Activated naive CD8-positive, alpha-beta T cell treated with anti-CD3 and anti-CD28 coated beads, Interleukin-2, amount 10 ng/mL, durations not matched to agents 7 days and 5 days (primary cell): ENCODE measurements at regions not wholly inside any gene's neighbourhood (a gene's known extent, or its start where the extent isn't known, plus 50 kb on each side); places are given as distances from the start of the nearest gene placed in this dataset.

Source experiments
- ATAC-seq: fragments of 150-1000 bp; cut with Tn5 transposase; one replicate; pipeline ENCODE4 v1.10.0; 2021; ENCODE audit warnings: low read depth, moderate library complexity
- POLR2A ChIA-PET: fragments of 350-600 bp; sonication (Branson Sonifier 250); formaldehyde crosslinking; loops from one replicate; lab custom pipeline; 2021; ENCODE audit warnings: antibody characterized with exemption; lab: Charles Lee
- DNase-seq: peaks from one replicate; pipeline ENCODE4 v3.0.0; 2021
- H3K27ac Mint-ChIP-seq: one replicate; pipeline ENCODE4 v1.8.0; 2022; ENCODE audit warnings: mild to moderate bottlenecking, mixed read lengths
- H3K27me3 Mint-ChIP-seq: one replicate; pipeline ENCODE4 v1.8.0; 2022; ENCODE audit warnings: mild to moderate bottlenecking, moderate library complexity, mixed read lengths
- H3K36me3 Mint-ChIP-seq: one replicate; pipeline ENCODE4 v1.8.0; 2021; ENCODE audit warnings: mild to moderate bottlenecking, mixed read lengths
- H3K4me1 Mint-ChIP-seq: one replicate; pipeline ENCODE4 v1.8.0; 2021; ENCODE audit warnings: mixed read lengths
- H3K4me3 Mint-ChIP-seq: one replicate; pipeline ENCODE4 v1.8.0; 2022; ENCODE audit warnings: mild to moderate bottlenecking, moderate library complexity, mixed read lengths
- H3K9me3 Mint-ChIP-seq: one replicate; pipeline ENCODE4 v1.8.0; 2021; ENCODE audit warnings: mixed read lengths

- Mint-ChIP-seq H3K27ac (no peak overlapping the region), H3K9me3 (peaks cover 3% of the 10 kb centered on the region), H3K36me3 (no peaks in the 10 kb centered on the region), H3K4me3 (no peak overlapping the region), H3K27me3 (peaks cover 1% of the 10 kb centered on the region), H3K4me1 (no peaks in the 10 kb centered on the region)
- POLR2A ChIA-PET: no interaction called here
- DNase-seq (no peak), ATAC-seq (no peak)
Observed at GRCh38 chr1:58353168-58353567, 193.4 kb downstream of the OMA1 start.

- POLR2A ChIA-PET: no interaction called here
- ATAC-seq (no peak), DNase-seq (no peak)
- Mint-ChIP-seq H3K4me1 (no peaks in the 10 kb centered on the region), H3K9me3 (peaks cover 3% of the 10 kb centered on the region), H3K27me3 (peaks cover 1% of the 10 kb centered on the region), H3K4me3 (no peak overlapping the region), H3K36me3 (no peaks in the 10 kb centered on the region), H3K27ac (no peak overlapping the region)
Observed at GRCh38 chr1:58352476-58353092, 193.9 kb downstream of the OMA1 start.

GRCh38 chr1:58346036-58346355 is 200.5 kb downstream of the OMA1 start:
- Mint-ChIP-seq H3K36me3 (no peaks in the 10 kb centered on the region), H3K27me3 (no peaks in the 10 kb centered on the region), H3K4me3 (no peak overlapping the region), H3K4me1 (no peaks in the 10 kb centered on the region), H3K27ac (no peak overlapping the region), H3K9me3 (no peaks in the 10 kb centered on the region)
- POLR2A ChIA-PET: no interaction called here
- no peak for DNase-seq
- ATAC-seq: no peak

- Mint-ChIP-seq H3K4me1 (no peaks in the 10 kb centered on the region), H3K27me3 (no peaks in the 10 kb centered on the region), H3K27ac (no peak overlapping the region), H3K4me3 (no peak overlapping the region), H3K36me3 (no peaks in the 10 kb centered on the region), H3K9me3 (no peaks in the 10 kb centered on the region)
- ATAC-seq: no peak
- no peak for DNase-seq
- POLR2A ChIA-PET: no interaction called here
Observed at GRCh38 chr1:58345215-58346035, 201.1 kb downstream of the OMA1 start.

- H3K27me3 Mint-ChIP-seq: no peaks in the 10 kb centered on the region
- no peaks in the 10 kb centered on the region for H3K4me1 Mint-ChIP-seq
- no peaks in the 10 kb centered on the region for H3K36me3 Mint-ChIP-seq
- ATAC-seq (no peak), DNase-seq (no peak)
- no peak overlapping the region for H3K4me3 Mint-ChIP-seq
- no peak overlapping the region for H3K27ac Mint-ChIP-seq
- POLR2A ChIA-PET: no interaction called here
- no peaks in the 10 kb centered on the region for H3K9me3 Mint-ChIP-seq
Observed at GRCh38 chr1:58340185-58340584, 206.3 kb downstream of the OMA1 start.

GRCh38 chr1:58338081-58338480 is 208.4 kb downstream of the OMA1 start:
- H3K27ac Mint-ChIP-seq: no peak overlapping the region
- no peak overlapping the region for H3K4me3 Mint-ChIP-seq
- H3K4me1 Mint-ChIP-seq: no peaks in the 10 kb centered on the region
- no peaks in the 10 kb centered on the region for H3K36me3 Mint-ChIP-seq
- H3K9me3 Mint-ChIP-seq: no peaks in the 10 kb centered on the region
- H3K27me3 Mint-ChIP-seq: no peaks in the 10 kb centered on the region
- POLR2A ChIA-PET: no interaction called here
- ATAC-seq (no peak), DNase-seq (no peak)

- ATAC-seq: no peak
- POLR2A ChIA-PET: no interaction called here
- no peaks in the 10 kb centered on the region for H3K27me3 Mint-ChIP-seq
- no peak for DNase-seq
- no peaks in the 10 kb centered on the region for H3K4me1 Mint-ChIP-seq
- H3K36me3 Mint-ChIP-seq: no peaks in the 10 kb centered on the region
- H3K4me3 Mint-ChIP-seq: no peak overlapping the region
- no peaks in the 10 kb centered on the region for H3K9me3 Mint-ChIP-seq
- no peak overlapping the region for H3K27ac Mint-ChIP-seq
Observed at GRCh38 chr1:58333511-58333910, 213.0 kb downstream of the OMA1 start.

- ATAC-seq (no peak), DNase-seq (no peak)
- no peaks in the 10 kb centered on the region for H3K36me3 Mint-ChIP-seq
- H3K4me3 Mint-ChIP-seq: no peak overlapping the region
- no peaks in the 10 kb centered on the region for H3K27me3 Mint-ChIP-seq
- no peaks in the 10 kb centered on the region for H3K4me1 Mint-ChIP-seq
- POLR2A ChIA-PET: no interaction called here
- H3K27ac Mint-ChIP-seq: no peak overlapping the region
- H3K9me3 Mint-ChIP-seq: no peaks in the 10 kb centered on the region
Observed at GRCh38 chr1:58331156-58331555, 215.4 kb downstream of the OMA1 start.

GRCh38 chr1:58325866-58326265 is 220.7 kb downstream of the OMA1 start:
- Mint-ChIP-seq H3K27me3 (no peaks in the 10 kb centered on the region), H3K27ac (no peak overlapping the region), H3K36me3 (no peaks in the 10 kb centered on the region), H3K4me1 (peaks cover 6% of the 10 kb centered on the region), H3K9me3 (peaks cover 1% of the 10 kb centered on the region), H3K4me3 (no peak overlapping the region)
- ATAC-seq (no peak), DNase-seq (no peak)
- POLR2A ChIA-PET: no interaction called here

GRCh38 chr1:58324558-58324957 is 222.0 kb downstream of the OMA1 start:
- POLR2A ChIA-PET: no interaction called here
- no peaks in the 10 kb centered on the region for H3K27me3 Mint-ChIP-seq
- H3K27ac Mint-ChIP-seq: peak overlapping the region; percentile 51
- no peaks in the 10 kb centered on the region for H3K36me3 Mint-ChIP-seq
- no peak overlapping the region for H3K4me3 Mint-ChIP-seq
- DNase-seq (no peak), ATAC-seq (peak; percentile 88)
- peaks cover 6% of the 10 kb centered on the region for H3K4me1 Mint-ChIP-seq
- peaks cover 1% of the 10 kb centered on the region for H3K9me3 Mint-ChIP-seq

GRCh38 chr1:58318157-58319005 is 228.1 kb downstream of the OMA1 start:
- POLR2A ChIA-PET: no interaction called here
- Mint-ChIP-seq H3K27ac (no peak overlapping the region), H3K27me3 (no peaks in the 10 kb centered on the region), H3K4me3 (no peak overlapping the region), H3K9me3 (peaks cover 1% of the 10 kb centered on the region), H3K36me3 (no peaks in the 10 kb centered on the region), H3K4me1 (no peaks in the 10 kb centered on the region)
- no peak for ATAC-seq
- no peak for DNase-seq

- no peaks in the 10 kb centered on the region for H3K27me3 Mint-ChIP-seq
- H3K9me3 Mint-ChIP-seq: no peaks in the 10 kb centered on the region
- no peak for DNase-seq
- no peak overlapping the region for H3K4me3 Mint-ChIP-seq
- no peaks in the 10 kb centered on the region for H3K4me1 Mint-ChIP-seq
- no peaks in the 10 kb centered on the region for H3K36me3 Mint-ChIP-seq
- no peak overlapping the region for H3K27ac Mint-ChIP-seq
- ATAC-seq: no peak
- POLR2A ChIA-PET: no interaction called here
Observed at GRCh38 chr1:58317694-58318093, 228.8 kb downstream of the OMA1 start.

GRCh38 chr1:58317086-58317485 is 229.4 kb downstream of the OMA1 start:
- DNase-seq: no peak
- no peaks in the 10 kb centered on the region for H3K27me3 Mint-ChIP-seq
- POLR2A ChIA-PET: no interaction called here
- no peak overlapping the region for H3K4me3 Mint-ChIP-seq
- H3K27ac Mint-ChIP-seq: no peak overlapping the region
- no peaks in the 10 kb centered on the region for H3K36me3 Mint-ChIP-seq
- no peaks in the 10 kb centered on the region for H3K9me3 Mint-ChIP-seq
- H3K4me1 Mint-ChIP-seq: no peaks in the 10 kb centered on the region
- no peak for ATAC-seq

GRCh38 chr1:58316141-58316540 is 230.4 kb downstream of the OMA1 start:
- no peaks in the 10 kb centered on the region for H3K9me3 Mint-ChIP-seq
- DNase-seq (no peak), ATAC-seq (no peak)
- POLR2A ChIA-PET: no interaction called here
- H3K36me3 Mint-ChIP-seq: no peaks in the 10 kb centered on the region
- no peak overlapping the region for H3K4me3 Mint-ChIP-seq
- no peaks in the 10 kb centered on the region for H3K27me3 Mint-ChIP-seq
- H3K27ac Mint-ChIP-seq: no peak overlapping the region
- no peaks in the 10 kb centered on the region for H3K4me1 Mint-ChIP-seq
